ENCODE measurements at regions not wholly inside any gene's neighbourhood (a gene's known extent, or its start where the extent isn't known, plus 50 kb on each side); places are given as distances from the start of the nearest gene placed in this dataset.

DNA sequence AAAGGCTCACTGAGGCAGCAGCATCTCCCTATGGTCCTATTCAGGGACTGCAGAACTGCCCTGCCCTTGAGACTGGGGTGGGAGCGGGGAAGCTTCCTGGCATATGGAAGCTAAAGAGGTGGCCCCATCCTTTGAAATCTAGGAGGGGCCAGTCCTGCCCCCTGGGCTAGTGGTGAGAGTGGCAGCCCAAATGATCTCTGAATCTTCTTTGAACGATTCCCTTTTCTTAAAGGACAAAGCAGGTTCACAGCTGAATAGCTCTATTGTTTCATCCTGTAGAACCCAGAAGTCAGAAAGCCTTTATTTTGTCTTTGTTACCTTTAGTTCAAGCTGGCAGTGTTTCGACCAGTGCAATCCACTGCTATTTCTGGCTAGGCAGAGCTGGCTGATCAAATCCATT is 741.9 kb downstream of the IRX1 start:
- TF ChIP-seq, protein P1, sequence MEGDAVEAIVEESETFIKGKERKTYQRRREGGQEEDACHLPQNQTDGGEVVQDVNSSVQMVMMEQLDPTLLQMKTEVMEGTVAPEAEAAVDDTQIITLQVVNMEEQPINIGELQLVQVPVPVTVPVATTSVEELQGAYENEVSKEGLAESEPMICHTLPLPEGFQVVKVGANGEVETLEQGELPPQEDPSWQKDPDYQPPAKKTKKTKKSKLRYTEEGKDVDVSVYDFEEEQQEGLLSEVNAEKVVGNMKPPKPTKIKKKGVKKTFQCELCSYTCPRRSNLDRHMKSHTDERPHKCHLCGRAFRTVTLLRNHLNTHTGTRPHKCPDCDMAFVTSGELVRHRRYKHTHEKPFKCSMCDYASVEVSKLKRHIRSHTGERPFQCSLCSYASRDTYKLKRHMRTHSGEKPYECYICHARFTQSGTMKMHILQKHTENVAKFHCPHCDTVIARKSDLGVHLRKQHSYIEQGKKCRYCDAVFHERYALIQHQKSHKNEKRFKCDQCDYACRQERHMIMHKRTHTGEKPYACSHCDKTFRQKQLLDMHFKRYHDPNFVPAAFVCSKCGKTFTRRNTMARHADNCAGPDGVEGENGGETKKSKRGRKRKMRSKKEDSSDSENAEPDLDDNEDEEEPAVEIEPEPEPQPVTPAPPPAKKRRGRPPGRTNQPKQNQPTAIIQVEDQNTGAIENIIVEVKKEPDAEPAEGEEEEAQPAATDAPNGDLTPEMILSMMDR (IDR thresholded peaks at IDR 0.05), result no peak
- TF ChIP-seq POLR2A (IDR thresholded peaks at IDR 0.05), result no peak
